Activated gamma-delta T cell treated with Interleukin-2 at 50 U/mL for 16 hours (primary cell): ENCODE measurements at regions not wholly inside any gene's neighbourhood (a gene's known extent, or its start where the extent isn't known, plus 50 kb on each side); places are given as distances from the start of the nearest gene placed in this dataset.

ENCODE experiments used
- DNase-seq: peaks from one replicate; pipeline ENCODE4 v3.0.0-alpha.2; 2020

DNA sequence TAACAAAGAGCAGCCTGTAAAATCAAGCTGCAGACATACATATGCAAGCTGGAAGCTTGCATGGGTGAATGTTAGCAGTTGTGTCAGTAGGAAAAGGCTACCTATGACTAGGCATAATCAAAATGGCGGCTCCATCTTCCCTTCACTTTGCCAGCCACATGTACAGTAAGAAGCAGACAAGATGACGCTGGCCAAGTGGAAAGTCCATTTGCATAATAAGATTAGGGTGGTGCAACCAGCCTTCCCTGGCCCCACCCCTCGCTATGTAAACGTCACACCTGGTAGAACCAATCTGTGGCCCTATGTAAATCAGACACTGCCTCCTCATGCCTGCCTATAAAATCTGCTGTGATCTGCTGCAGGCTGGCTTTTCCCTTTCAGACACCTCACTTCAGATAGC is 171.9 kb upstream of the USP25 start:
- DNase-seq = no peak

DNA sequence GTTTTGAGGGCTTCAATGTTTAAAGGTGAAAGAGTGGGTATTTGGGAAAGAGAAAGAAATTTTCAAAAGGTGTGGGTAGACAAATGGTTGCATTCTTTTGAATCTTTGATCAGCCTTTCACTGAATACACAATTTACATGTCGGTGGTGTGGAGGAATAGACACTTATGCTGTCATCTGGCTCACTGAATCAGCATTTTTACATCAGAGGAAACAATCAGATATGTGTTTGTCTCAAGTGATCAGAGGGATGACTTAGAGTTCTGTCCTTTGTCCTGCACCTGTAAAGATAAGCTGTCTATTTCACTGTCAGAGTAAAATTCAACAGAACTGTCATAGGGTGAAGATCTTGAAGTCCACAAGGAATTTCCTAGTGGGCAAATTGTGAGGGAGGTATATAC is 170.9 kb upstream of the USP25 start:
- no peak for DNase-seq

DNA sequence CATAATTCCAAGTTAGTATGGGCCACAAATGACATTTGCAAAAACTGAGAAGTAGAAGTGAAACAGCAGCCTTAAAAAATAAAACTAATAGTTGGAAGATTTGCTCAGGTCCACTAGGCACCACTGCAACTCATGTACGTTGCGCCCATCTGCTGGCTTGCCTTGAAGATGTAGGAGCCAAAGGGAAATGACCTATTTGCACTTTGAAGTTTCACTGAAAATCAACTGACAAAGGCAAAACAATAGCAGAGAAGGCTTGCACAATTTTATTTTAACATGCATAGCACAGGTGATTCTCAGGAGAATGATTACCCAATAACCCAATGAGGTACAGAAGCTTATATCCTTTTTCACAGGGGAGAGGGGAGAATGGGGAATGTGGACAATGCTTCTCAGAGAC is 170.1 kb upstream of the USP25 start:
- no peak for DNase-seq

DNA sequence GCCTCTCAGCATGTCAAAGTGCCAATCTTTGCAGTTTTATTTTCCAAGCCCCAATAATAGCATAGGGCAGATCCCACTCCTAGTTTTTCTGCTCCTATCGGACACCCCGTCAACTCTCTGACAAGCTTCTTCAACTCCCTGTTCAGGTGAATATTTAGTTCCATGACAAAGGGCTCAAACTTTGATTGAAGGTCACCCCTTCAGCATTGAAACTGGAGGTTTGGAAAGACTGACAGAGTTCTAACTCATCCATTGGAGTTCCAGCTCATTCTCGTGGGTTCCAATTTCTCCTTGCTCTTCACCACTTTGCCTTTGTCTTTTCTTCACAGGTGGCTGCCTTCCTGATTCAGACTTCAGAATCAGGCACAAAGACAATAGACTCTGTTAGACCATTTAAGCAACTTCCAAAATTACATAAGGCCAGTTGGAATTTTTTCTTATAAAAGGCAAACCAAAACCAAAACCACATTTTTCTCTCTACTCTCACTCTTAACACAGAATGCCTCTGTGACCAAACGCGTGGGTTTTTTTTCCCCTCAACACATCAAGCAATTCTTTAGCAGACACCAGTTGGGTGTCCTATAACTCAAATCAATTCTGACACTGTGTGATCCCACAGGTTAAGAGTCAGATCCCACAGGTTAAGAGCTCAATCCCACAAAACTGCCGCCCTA is 169.3 kb upstream of the USP25 start:
- DNase-seq = no peak

DNA sequence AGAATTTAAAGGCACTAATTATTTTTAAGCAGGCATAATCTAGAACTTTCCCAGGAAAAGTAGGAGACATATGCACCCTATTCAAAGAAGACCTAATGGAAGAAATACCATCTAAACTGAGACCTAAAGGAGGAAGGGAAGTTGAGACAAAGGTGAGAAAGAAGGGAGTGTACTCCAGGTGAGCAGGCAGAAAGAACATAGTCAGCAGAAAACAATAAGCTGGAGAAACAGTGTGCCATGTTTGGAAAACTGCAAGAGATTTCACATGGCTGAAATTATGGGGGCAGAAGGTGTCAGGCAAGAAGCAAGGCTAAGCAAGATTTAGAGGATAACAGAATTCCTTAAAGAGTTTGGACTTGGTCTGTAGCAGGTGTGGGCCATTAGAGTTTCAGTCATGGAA is 167.0 kb upstream of the USP25 start:
- no peak for DNase-seq

DNA sequence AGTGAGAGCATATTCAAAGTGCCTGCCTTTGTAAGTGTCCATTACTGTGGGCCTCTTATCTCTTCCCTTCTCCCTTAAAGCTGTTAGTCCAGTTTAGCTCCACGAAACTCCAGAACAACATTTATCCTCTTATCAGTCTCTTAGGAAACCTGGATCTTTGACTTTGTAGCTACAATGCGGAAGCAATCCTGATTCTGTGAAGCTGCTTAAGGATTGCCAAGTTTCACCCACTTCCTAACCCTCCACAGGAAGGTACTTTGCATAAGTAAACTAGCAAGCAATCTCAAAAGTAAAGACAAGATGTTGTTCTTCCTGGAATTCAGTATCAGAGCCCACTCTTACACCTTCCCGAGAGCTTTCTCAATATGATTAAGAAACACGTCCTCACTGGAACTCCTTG is 164.9 kb upstream of the USP25 start:
- DNase-seq = no peak

DNA sequence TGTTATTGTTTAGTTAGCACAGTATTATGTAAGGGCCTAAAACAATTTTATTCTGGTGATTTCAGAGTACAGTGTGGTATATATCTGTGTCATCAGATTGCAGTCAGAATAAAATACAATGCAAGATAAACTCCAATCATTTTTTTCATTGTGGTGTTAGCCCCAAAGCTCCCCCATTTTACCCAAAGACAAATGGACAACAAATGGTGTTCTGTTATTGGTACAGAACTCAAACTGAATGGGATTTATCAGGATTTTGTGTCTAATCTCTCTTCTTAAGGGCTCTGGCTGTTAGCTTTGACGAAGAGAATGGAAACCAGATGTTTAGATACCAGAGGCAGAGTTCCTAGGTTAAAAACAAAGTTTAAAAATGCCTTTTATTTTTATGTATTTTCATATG is 163.1 kb upstream of the USP25 start:
- DNase-seq = no peak

DNA sequence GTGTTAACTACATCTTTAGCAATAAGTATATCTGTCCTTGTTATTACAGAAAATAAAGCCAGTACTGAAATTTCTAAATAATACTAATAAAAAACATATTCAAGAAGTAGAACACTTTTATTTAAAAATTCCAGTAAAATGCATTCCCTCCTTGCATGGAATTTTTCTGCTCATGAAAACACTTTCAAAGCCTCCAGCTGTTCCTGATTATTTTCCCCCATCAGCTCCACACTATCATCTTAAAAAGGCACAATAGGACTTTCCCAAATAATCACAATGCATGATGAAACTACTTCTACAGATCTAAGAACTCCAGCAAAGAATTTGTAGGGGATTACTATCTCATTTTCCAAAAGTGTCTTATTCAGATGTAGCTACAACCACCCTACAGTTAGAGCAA is 162.6 kb upstream of the USP25 start:
- no peak for DNase-seq

DNA sequence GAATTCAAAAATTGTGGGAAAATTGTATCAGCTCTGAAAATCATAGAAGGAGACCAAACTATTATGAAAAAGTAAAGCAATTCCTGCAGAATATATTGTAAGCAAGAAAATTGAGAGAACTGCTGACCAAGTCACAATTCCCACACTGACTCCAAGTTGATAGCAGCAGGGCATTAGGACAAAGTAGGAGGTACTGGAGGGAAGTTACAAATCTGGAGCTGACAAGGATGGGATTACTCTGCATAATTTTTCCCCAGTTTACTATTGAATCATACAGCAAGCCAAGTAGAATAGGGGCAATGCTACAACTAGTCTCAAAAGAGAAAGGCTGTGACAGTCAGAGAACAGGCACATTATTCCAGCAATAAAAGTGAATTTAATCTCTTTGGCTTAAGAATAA is 161.3 kb upstream of the USP25 start:
- DNase-seq = no peak

DNA sequence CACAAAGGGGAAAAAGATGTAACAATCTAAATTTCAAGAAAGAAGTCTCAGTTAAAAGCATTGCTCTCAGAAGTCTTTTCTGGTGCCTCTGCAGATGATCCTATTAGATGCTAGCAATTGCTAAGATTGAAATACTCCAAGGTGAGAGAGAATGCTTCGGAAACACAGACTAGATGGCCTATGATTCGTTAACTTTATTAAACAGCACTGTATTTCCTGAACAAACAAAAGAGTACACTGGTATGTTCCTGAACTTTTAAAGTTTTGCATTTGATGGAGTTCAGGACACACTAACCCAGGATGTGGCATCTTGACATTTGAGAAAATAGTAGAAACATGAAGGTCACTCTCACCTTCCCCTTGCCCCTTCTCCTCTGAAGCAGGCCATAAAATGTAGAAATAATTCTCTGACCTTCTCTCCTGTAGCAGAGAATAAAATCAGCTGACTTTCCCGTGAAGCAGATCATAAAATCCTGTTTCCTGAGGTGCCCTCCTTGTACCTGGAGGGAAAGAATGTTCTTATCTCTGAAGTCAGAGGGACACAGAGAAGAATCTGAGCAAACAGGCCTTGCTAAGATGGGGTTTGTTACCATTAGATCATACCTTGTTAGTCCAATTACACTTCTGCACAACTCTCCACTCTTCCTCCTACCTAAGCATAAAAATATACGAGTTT is 142.9 kb upstream of the USP25 start:
- no peak for DNase-seq

DNA sequence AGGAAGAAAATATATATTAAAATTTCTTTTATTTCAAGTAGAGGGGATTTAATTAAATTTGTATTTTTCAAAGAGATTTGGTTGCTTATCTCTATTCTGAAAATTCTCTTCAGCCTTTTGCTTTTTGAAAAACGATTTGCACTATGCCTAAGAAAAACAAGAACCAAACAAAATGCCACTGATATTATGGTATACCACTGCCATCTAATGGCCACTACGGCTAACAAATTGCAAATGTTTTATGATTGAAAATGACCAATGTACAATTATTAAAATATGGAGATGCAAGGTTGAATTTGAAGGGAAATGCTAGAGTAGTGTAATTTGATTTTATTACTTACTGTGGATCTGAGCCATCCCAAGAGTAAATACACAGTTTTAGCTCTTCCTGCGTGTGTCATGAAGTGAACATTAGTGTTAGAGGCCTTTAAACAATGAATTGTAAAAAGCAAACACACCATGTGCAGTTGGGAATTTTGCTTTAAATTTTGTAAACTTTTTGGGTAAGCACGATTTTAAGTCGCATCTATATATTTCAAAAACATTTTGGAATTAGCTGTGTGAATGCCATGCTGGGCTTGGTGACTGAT is 137.4 kb upstream of the USP25 start:
- no peak for DNase-seq

DNA sequence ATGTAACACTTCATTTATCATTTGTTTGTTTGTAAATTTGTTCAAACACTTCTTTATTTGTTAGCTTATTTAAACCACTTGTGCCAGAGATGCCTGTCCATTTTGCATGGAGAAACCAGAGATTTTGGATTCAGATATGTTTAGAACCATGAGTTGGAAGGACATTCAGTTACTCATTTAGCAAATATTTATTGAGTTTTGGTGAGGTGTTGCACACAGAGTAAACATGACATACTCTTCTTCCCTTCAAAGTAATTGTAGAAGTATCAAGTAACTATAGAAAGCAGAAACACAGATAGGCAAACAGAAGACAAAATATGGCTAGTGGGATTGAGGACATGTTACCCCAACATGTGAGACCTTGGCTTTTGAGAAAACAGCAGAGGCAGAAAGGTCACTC is 136.8 kb upstream of the USP25 start:
- no peak for DNase-seq

DNA sequence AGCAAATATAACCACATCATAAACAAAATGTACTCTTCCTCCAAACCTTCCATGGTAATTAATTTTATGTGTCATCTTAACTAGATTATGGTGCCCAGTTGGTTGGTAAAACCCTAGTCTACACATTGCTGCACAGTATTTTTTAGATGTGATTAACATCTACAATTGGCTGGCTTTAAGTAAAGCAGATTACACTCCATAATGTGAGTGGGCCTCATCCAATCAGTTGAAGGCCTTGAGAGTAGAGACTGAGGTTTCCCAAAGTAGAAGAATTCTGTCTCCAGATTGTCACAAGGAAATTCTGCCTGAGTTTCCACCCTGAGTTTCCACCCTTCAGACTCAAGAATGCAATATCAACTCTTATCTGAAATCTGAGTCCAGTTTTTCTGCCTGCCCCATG is 128.4 kb upstream of the USP25 start:
- no peak for DNase-seq

DNA sequence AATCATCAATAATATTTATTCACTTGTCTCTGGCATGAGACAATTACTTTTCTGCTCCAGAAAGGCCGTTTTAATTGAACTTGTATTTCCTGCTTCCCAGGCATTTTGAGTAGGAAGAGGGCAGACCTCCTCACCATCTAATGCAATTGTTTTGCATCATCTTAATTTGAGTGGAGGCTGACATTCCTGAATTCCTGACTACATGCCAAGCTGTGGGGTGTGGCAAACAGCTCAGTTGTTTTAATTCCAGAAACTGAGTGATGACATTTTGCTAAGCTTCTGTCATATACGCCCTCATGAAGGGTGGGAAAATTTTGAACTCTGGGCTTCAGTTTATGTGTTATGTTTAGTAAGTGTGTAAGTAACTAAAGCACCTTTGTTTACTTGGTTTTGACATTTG is 125.4 kb upstream of the USP25 start:
- no peak for DNase-seq

DNA sequence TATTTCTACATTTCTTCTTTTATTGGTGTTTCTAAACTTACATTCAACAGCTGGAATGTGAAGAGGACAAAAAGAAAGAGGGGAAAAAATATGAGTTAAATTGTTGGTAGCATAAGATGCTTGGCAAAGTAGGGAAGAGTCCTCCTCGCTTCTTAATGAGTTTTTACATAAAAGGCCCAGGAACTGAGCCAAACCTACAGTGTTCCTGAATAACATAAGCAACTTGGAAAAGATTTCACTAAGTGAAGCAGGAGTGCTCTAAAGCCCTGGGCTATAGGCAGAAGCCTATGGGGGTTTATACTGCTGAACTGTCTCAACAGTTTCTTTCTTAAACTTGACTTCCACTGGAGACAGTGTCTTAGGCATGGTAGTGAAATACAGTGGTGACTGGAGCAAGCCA is 115.0 kb upstream of the USP25 start:
- DNase-seq = no peak

DNA sequence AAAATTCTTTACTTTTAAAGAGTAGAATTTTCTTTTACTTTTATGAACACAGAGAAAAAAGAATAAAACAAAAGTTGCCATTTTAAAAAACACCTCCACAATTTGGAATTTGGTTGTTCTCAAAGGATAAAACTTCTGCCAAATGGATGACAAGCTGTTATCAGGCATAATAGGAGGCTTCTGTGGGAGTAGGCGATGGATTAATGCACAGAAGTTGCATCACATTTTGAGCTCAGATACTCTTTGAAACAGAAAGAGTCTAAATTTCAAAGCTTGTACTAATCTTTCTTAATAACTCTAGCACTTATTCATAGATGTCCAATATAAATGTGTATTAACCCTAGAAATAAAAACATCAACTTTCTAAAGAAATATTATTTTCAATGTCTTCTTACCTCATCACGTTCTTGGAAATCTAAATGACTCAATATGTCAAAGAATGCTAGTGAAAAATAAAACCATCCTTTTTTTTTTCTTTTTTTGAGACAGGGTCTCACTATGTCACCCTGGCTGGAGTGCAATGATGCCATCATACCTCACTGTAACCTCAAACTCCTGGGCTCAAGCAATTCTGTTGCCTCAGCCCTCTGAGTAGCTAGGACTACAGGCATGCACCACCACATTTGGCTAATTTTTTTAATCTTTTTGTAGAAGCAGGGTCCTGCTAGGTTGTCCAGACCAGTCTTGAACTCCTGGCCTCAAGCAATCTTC is 112.8 kb upstream of the USP25 start:
- no peak for DNase-seq

DNA sequence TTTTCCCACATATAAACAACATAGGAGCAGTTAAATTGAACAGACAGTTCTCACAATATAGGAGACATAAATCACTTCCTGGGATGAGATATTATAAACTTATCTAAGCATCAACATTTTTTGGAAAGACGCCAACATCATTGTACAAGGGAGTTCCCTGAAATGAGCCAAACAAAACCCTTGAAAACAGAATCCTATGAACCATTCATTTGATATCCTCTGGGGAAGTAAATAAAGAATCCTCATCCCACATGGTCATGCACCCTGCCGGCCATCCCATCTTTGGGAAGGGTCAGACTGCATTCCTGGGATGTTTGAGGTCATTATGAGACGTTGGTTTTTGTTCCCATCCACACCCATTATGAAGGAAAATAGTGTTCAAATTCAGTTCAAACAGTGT is 111.8 kb upstream of the USP25 start:
- DNase-seq = no peak

DNA sequence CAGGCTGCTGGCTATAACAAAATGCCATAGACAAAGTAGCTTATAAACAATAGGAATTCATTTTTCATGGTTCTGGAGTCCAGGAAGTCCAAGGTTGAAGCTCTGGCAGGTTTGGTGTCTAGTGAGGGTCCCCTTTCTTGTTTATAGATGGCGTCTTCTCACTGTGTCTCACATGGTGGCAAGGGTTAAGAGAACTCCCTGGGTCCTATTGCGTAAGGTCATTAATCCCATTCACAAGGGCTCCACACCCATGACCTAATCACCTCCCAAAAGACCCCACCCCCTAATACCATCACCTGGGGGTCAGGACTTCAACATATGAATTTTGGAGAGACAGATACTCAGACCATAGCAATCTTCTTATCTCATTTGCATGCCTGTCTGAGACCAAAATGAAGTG is 108.9 kb upstream of the USP25 start:
- no peak for DNase-seq

DNA sequence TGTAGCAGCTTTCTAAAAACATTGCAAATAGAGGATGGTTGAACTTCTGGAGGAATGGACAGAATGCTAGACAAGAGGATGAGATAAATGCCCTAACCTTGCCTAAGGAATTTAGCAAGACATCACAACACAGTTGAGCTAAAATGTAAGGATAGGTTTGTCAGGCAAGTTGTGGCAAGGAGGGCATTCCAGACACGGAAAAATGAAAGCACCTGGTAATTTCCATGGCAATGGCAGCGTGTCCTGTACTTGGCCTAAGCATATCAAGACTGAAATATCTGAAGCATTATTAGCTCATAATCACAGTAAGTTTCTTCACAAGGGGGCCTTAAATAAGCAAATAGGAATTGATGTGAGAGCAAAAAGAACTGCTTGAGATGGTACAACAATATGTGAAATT is 105.1 kb upstream of the USP25 start:
- DNase-seq = no peak

DNA sequence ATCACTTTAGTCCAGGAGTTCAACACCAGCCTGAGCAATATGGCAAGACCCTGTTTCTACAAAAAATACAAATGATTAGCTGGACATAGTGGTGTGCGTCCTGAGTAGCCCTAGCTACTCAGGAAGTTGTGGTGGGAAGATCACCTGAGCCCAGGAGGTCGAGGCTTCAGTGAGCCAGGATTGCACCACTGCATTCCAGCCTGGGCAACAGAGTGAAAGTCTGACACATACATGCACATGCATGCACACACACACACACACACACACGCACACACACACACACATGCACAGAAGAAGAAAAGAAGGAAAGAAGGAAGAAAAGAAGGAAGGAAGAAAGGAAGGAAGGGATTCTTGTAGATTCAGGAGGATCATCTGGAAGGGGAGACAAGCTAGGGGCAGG is 104.4 kb upstream of the USP25 start:
- DNase-seq = no peak

DNA sequence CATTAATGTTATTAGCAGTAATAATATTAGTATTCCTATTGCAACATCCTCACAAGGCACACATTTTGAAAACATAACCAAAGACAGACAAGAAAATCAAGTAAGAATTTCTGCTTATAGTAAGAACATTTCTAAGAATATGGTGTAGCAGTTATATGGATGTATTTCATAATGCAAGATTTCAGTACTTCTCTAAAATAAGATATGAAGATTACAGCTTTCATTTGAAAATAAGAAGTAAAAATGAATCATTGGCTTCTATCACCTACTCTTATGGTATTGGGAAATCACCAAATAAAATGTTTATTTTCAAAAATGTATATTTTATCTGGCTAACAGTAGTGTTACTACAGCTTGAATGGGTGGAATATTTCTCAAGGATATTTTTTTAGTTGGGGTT is 103.8 kb upstream of the USP25 start:
- DNase-seq = no peak

DNA sequence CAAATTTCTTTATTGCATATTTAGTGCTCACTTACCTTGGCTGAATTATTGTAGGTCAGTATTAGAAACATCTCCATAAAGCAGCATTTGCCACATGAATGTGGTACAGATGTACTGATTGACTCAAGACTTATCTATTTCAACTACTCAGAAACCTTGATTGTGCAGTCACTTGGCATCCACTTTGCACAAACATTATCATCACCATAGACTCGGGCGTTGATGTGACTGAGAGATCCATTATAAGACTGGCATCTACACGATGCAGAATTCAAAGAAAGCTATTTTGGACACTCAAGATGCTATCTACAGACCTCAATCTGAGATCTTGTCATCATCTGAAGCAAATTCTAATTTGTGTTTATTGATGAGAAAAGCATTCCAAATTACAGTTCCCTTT is 102.8 kb upstream of the USP25 start:
- no peak for DNase-seq

DNA sequence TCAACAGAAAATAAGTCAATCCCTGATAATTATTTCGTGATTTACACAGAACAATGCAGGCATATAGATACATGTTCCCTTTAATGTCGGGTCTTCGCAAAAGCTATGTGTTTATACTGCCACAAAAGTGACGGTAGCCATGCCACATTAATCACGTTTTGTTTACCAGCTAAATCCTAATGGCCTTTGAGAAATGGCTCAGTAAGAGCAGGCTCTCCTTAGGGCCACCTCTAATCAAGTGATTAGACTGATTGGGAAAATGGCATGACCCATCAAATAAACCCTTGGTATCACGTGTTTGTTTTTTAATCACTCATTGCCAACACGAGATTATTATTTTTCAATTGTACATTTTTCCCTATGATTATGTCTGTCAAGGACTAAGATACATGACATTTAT is 102.0 kb upstream of the USP25 start:
- DNase-seq = no peak

DNA sequence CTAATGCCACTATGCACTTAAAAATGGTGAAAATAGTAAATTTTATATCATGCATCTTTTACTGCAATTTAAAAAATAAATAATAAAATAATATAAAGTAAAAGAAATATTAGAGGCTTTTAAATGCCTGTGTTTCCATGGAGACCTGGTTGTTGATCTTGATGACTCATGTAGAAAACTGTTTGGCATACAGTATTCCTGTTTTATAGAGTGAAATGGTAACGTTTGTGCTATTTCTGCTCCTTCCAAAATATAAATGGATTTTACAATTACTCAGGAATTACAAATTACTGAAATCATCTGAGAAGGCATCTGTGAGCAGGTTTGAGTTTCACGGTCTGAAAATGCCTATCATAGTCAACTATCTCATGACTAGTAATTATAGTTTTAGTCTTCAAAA is 98.4 kb upstream of the USP25 start:
- no peak for DNase-seq
